Ishikawa (cell line): ENCODE measurements at regions not wholly inside any gene's neighbourhood (a gene's known extent, or its start where the extent isn't known, plus 50 kb on each side); places are given as distances from the start of the nearest gene placed in this dataset.

Experiments used
- CEBPB ChIP-seq: IDR thresholded peaks from 2 replicates; pipeline ENCODE4 v1.6.1; 2012
- CREB1 ChIP-seq: IDR thresholded peaks from 2 replicates; pipeline ENCODE4 v1.6.1; 2012; ENCODE audit warnings: low read depth
- EGR1 ChIP-seq: IDR thresholded peaks from 2 replicates; pipeline ENCODE4 v1.6.1; 2012
- EP300 ChIP-seq: IDR thresholded peaks from 2 replicates; pipeline ENCODE4 v1.6.1; 2012; ENCODE audit warnings: borderline replicate concordance
- FOXM1 ChIP-seq: IDR thresholded peaks from 2 replicates; pipeline ENCODE4 v1.6.1; 2012; ENCODE audit warnings: low read depth, borderline replicate concordance
- MAX ChIP-seq: IDR thresholded peaks from 2 replicates; pipeline ENCODE4 v1.6.1; 2012
- NFIC ChIP-seq: IDR thresholded peaks from 2 replicates; pipeline ENCODE4 v1.6.1; 2012
- RAD21 ChIP-seq: IDR thresholded peaks from 2 replicates; pipeline ENCODE4 v1.6.1; 2012; ENCODE audit warnings: low read depth
- REST ChIP-seq: IDR thresholded peaks from 2 replicates; pipeline ENCODE4 v1.6.1; 2012; ENCODE audit warnings: low read depth, mild to moderate bottlenecking
- TAF1 ChIP-seq: IDR thresholded peaks from 2 replicates; pipeline ENCODE4 v1.6.1; 2012; ENCODE audit warnings: low read depth, mild to moderate bottlenecking
- TCF12 ChIP-seq: IDR thresholded peaks from 2 replicates; pipeline ENCODE4 v1.6.1; 2012; ENCODE audit warnings: low read depth
- TEAD4 ChIP-seq: IDR thresholded peaks from 2 replicates; pipeline ENCODE4 v1.6.1; 2012
- USF1 ChIP-seq: IDR thresholded peaks from 2 replicates; pipeline ENCODE4 v1.6.1; 2012
- YY1 ChIP-seq: IDR thresholded peaks from 2 replicates; pipeline ENCODE4 v1.6.1; 2012; ENCODE audit warnings: low read depth
- ZBTB7A ChIP-seq: IDR thresholded peaks from 2 replicates; pipeline ENCODE4 v1.6.1; 2012; ENCODE audit warnings: low read depth

- TF ChIP-seq EGR1 (no peak), MAX (no peak), ZBTB7A (no peak), YY1 (no peak)
Measured at GRCh38 chr12:5328669-5329517, 103.0 kb upstream of the NTF3 start.

- TF ChIP-seq USF1: no peak
- TF ChIP-seq CREB1: no peak
- TF ChIP-seq MAX: no peak
- no peak for TF ChIP-seq TAF1
- no peak for TF ChIP-seq TEAD4
- no peak for TF ChIP-seq REST
- no peak for TF ChIP-seq TCF12
- no peak for TF ChIP-seq EP300
- TF ChIP-seq FOXM1: no peak
- no peak for TF ChIP-seq RAD21
- no peak for TF ChIP-seq EGR1
- TF ChIP-seq YY1: no peak
- TF ChIP-seq NFIC: no peak
- TF ChIP-seq CEBPB: no peak
- TF ChIP-seq ZBTB7A: no peak
Measured at GRCh38 chr12:5332551-5332950, 99.4 kb upstream of the NTF3 start.

GRCh38 chr12:5333096-5333495 lies 98.8 kb upstream of the NTF3 start:
- TF ChIP-seq MAX (no peak), USF1 (no peak), TCF12 (no peak), EP300 (no peak), FOXM1 (no peak), TEAD4 (no peak), CEBPB (no peak), TAF1 (no peak), RAD21 (no peak), REST (no peak), NFIC (no peak)

- TF ChIP-seq FOXM1 (no peak), CEBPB (no peak), TAF1 (no peak), USF1 (no peak), MAX (no peak), EP300 (no peak), ZBTB7A (no peak), TEAD4 (no peak), RAD21 (no peak), NFIC (no peak), TCF12 (no peak), EGR1 (no peak), YY1 (no peak), REST (no peak), CREB1 (no peak)
Measured at GRCh38 chr12:5335069-5335468, 96.8 kb upstream of the NTF3 start.
